ENCODE measurements at regions not wholly inside any gene's neighbourhood (a gene's known extent, or its start where the extent isn't known, plus 50 kb on each side); places are given as distances from the start of the nearest gene placed in this dataset.

DNA sequence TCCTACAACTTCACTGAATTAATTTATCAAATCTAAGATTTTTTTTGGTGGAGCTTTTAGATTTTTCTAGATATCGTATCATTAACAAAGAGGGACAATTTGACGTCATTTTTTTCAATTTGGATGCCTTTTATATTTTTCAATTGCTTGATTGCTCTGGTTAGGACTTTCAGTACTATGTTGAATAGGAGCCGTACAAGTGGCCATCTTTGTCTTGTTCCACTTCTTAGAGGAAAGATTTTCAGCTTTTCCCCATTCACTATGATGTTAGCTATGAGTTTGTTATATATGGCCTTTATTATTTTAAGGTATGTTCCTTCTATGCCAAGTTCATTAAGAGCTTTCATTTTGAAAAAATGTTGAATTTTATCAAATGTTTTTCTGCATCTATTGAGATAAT is 86.4 kb upstream of the MYCN start:
- DNase-seq: no peak
- in situ Hi-C loops (cut with HindIII; ENCODE audit: low pct_ligation_motif_present, low pct_unique_long_range_greater_than_20kb, low sequenced_read_pairs): no loop called here

DNA sequence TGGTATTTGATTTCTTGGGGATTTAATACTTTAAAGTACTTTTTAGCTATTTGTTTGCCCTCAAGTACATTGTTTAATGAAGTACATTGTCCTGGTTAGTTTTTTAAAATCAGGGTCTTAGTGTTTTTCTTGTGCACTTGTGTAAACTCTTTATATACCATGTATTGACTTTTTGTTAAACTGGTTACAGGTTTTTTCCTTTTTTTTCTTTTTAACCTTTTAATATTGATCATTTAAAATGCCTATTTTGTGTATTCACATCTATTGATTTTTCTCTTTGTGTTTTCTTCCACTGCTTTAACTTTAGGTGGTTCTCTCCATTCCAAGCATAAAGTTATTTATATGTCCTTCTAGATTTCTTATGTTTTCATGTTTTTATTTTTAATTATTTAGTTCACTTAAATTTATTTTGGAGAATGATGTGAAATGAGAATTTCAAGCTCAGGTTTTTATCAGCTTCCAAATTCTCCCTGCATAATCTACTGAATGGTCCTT is 84.5 kb upstream of the MYCN start:
- in situ Hi-C loops (cut with HindIII; ENCODE audit: low pct_ligation_motif_present, low pct_unique_long_range_greater_than_20kb, low sequenced_read_pairs): no loop called here
- no peak for DNase-seq

DNA sequence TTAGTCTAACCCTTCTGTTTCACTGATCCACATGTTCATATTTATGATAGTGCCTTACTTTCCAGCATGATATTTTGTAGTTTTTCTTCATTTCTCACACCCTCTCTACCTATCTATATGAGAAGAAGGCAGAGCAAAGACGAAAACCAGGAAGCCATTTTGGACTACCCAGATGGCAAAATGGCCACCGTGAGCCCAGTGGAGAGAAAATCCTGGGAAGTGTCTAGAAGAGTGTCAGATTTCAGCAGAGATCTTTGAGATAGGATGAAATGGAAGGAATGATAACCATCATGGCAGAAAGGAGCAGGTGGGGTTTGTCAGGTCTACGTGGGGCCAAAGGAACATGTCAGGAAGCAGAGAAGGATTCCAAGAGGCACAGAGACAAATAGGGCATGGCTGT is 84.0 kb upstream of the MYCN start:
- no peak for DNase-seq
- in situ Hi-C loops (cut with HindIII; ENCODE audit: low pct_ligation_motif_present, low pct_unique_long_range_greater_than_20kb, low sequenced_read_pairs): no loop called here

DNA sequence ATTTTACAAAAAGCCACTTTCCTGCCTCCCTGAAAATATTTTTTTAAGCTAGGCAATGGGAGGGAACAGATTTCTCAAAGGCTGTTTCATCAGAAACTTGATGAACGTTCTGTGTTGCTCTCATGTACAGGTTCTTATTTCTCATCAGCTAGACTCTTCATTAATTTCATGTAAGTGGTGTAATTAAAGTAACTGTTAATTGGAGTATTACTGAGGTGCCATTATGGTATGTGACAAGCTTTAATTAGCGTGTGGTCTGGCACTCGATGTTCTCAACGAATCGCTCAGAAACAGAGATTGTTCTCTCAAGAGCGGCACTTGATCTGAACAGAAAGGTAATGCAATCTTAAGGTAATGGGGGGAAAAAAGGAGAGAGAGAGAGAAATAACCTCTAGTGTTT is 81.9 kb upstream of the MYCN start:
- in situ Hi-C loops (cut with HindIII; ENCODE audit: low pct_ligation_motif_present, low pct_unique_long_range_greater_than_20kb, low sequenced_read_pairs): no loop called here
- DNase-seq: no peak

DNA sequence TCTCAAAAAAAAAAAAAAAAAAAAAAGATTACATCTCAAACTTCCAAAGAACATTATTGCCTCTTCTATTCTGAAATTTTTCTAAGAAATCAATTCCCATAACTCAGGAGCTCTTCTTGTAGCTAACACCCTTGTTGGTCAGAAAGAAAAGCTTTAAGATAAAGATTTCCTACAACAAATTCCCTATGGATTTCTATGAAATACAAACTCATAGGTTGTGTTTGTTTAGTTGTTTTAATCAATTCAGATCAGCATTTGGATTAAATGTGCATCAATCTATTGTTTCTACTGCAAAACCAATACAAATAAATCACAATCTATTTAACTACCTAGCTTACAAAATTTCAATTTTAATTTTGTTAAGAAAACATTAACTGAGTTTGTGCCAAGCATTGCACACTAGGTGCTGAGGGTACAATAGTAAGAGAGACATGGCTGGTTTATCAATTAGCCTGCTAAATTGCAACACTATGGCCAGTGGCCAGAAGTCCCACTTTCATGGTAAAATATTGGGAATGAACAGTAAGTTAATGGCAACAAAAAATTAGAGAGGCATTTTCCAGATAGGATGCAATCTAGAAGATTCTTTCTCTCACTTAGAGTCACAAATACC is 80.2 kb upstream of the MYCN start:
- no peak for DNase-seq
- in situ Hi-C loops (cut with HindIII; ENCODE audit: low pct_ligation_motif_present, low pct_unique_long_range_greater_than_20kb, low sequenced_read_pairs): no loop called here

DNA sequence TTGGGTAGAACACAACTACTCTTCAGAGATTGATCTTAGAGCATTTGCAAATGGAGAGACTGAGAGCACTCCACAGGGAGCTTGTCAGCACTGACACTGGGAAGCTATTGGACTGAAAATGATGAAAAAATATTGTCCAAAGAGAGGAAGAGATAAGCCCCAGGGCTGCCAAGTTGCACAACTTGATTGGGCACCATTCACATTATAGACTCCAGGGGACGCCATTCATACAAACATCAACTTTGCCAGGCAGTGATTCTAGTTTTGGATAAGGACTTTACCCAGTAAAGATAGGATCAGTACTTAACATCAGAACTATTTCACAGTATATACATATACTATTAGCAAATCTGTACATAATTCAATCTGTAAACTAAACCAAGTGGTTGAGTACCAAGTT is 79.6 kb upstream of the MYCN start:
- in situ Hi-C loops (cut with HindIII; ENCODE audit: low pct_ligation_motif_present, low pct_unique_long_range_greater_than_20kb, low sequenced_read_pairs): no loop called here
- DNase-seq: no peak

DNA sequence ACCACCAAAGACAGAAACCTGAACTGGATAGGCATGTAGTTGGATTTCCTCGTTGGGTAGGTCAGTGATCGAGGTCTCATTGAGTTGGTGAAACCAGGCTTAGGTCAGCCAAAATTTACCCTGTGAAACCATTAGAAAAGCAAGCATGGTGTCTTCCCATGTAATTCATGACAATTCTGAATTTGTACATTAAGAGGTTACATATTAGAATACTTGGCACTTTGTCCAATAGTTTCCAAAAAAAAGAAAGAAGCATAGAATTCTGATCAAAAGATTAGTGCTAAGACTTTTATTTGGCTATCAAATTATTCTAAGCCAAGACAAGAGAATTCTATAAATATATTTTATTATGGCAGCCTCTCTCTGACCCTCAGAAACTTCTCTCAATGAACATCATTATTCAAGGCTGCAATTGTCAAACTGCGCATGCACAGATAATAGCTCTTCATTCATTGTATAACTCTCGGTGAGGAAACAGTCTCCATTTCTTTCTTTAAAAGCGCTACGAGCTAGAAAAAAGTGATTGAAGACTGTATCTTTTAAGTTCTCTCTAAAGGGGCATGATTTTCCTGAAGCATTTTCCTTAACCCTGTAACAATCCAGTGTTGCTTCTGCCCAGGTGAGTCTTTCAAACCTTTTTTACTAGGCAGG is 79.1 kb upstream of the MYCN start:
- no peak for DNase-seq
- in situ Hi-C loops (cut with HindIII; ENCODE audit: low pct_ligation_motif_present, low pct_unique_long_range_greater_than_20kb, low sequenced_read_pairs): no loop called here

DNA sequence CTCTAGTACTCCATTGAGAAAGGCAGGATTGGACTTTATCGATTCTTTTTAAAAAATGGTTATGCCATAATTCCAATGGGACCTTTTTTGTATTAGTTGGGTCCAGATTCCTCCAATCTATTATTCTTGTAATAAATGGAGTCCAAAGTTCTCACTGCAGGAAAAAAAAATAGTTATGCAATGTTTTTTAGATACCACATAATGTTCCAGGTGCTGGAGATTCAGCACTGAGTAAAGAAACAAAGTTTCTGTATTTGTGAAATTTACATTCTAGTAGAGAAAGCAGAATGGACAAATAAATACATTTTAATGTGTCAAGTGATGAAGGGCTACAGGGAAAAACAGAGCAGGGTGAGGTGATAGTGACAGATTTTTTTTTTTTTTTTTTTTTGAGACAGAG is 78.5 kb upstream of the MYCN start:
- in situ Hi-C loops (cut with HindIII; ENCODE audit: low pct_ligation_motif_present, low pct_unique_long_range_greater_than_20kb, low sequenced_read_pairs): no loop called here
- no peak for DNase-seq

DNA sequence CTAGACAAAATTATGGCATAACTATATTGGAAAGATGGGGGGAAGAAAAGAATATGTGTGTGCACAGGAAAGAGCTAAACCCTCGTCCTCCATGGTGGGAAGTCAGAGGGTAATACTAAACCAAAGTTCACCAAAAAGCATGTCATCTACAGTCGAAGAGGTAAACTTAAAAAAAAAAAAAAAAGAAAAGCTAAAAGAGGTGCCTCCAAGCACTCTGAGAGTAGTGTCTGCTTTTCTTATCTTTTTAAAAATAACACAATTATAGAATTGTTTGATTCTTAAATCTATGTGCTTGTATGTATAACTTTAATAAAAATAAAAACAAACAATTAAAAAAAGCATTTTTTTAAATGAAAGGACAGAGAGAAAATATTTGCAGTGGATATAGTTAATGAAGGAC is 77.3 kb upstream of the MYCN start:
- no peak for DNase-seq
- in situ Hi-C loops (cut with HindIII; ENCODE audit: low pct_ligation_motif_present, low pct_unique_long_range_greater_than_20kb, low sequenced_read_pairs): no loop called here

DNA sequence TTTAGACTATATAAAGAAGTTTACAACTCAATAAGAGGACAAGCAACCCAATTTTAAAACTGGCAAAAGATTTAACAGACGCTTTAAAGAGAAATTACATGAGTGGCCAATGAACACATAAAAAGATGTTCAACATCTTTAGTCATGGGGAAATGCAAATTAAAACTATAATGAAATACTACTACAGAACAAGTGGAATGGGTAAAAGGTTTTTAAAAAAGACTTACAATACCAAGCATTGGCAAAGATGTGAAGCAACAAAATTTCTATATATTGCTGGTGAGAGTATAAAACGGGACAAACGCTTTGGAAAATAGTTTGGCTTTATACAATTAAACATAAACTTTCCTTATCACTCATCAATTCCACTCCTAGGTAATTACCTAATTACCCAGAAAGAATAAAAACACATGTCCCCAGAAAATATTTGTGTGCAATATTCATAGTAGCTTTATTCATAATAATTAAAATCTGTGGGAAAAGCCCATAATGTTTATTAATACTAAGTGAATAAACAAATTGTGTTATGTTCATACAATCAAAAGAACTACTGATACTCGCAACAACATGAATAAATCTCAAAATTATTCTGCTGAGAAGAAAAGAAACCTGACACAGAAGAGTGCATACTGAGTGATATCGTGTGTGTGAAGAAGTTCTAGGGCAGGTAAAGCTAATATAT is 76.7 kb upstream of the MYCN start:
- DNase-seq: no peak
- in situ Hi-C loops (cut with HindIII; ENCODE audit: low pct_ligation_motif_present, low pct_unique_long_range_greater_than_20kb, low sequenced_read_pairs): no loop called here

DNA sequence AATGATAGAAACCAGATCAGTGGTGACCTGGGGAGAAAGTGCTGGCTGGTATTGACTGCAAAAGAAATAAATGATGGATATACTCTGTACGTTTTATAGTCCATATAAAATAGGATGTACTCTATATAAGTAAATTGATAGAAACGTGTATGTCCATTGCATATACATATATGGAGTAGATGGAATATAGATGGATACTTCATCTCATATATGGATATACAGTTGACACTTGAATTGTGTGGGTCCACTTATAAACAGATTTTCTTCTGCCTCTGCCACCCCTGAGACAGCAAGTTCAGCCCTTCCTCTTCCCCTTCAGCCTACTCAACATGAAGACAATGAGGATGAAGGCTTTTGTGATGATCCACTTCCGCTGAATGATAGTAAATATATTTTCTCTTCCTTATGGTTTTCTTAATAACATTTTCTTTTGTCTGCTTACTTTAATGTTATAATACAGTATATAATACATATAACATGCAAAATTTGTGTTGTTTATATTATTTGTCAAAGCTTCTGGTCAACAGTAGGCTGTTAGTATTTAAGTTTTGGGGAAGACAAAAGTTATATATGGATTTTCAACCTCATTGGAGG is 76.1 kb upstream of the MYCN start:
- DNase-seq: no peak
- in situ Hi-C loops (cut with HindIII; ENCODE audit: low pct_ligation_motif_present, low pct_unique_long_range_greater_than_20kb, low sequenced_read_pairs): no loop called here

DNA sequence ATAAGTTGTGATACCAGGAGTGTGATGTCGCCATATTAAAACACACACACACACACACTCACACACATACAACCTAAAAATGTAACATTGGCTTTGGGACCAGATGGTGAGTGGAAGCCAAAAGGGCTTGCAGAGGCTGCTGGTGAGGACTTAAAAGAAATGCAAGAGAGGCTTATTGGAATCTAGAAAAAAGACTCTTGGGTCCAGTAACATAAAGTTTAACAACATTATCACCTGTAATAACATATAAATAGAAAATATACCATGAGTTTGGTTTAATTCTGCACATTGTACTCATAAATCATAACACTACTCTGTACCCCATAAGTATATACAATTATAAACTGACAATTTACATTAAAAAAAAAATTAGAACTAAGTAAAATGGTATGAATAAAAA is 74.4 kb upstream of the MYCN start:
- no peak for DNase-seq
- in situ Hi-C loops (cut with HindIII; ENCODE audit: low pct_ligation_motif_present, low pct_unique_long_range_greater_than_20kb, low sequenced_read_pairs): no loop called here

DNA sequence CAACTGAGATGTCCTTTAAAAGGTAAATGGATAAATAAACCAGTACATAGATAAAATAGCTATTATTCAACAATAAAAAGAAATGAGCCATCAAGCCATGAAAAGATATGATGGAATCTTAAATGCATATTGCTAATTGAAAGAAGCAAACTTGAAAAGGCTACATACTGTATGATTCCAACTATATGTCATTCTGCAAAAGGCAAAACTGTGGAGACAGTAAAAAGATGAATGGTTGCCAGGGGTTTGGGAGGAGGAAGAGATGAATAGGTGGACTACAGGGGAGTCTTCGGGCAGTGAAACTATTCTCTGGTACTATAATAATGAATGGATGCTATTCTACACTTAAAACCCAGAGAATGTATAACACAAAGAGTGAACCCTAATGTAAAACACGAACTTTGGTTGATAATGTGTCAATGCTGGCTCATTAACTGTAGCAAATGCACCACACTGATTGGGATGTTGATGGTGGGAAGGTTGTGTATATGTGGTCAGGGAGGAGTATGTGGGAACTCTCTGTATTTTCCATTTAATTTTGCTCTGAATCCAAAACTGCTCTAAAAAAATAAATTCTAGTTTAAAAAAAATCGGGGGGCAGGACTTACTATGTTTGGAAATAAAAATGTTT is 73.7 kb upstream of the MYCN start:
- in situ Hi-C loops (cut with HindIII; ENCODE audit: low pct_ligation_motif_present, low pct_unique_long_range_greater_than_20kb, low sequenced_read_pairs): no loop called here
- DNase-seq: no peak

DNA sequence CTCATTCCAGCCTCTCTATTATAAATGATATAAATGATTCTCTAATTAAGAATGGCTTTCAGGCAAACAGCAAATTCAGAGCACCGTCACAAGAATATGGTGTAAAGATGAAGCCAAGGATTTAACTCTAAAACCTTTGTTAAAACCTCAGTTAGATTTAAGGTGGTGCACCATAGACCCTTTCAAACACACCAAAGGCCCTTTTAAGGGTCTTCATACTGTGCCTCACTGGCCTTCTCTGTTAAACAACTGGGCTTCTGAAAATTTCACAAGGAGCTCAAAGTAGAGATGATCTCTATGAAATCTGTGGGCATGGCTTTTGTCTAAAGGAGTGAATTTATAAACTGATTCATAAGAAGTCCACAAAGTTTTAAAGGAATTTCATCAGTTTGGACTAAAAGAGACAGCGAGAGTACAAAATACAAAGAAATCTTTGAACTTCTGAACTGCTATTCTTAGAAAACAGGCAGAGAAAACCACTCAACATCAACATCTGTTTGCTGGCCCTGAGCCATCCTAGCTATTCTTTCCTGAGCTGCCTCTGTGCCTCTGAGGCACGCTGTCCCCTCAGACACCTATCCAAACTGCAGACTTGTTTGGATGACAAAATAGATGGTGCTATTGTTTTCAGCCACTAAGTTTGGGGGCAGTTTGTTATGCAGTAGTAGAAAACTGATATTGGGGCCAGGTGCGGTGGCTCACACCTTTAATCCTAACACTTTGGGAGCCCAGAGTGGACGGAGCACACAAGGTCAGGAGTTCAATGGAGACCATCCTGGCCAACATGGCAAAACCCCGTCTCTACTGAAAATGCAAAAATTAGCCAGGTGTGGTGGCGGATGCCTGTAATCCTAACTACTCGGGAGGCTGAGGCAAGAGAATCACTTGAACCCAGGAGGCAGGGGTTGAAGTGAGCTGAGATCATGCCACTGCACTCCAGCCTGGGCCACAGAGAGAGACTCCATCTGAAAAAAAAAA is 72.9 kb upstream of the MYCN start:
- no peak for DNase-seq
- in situ Hi-C loops (cut with HindIII; ENCODE audit: low pct_ligation_motif_present, low pct_unique_long_range_greater_than_20kb, low sequenced_read_pairs): no loop called here

DNA sequence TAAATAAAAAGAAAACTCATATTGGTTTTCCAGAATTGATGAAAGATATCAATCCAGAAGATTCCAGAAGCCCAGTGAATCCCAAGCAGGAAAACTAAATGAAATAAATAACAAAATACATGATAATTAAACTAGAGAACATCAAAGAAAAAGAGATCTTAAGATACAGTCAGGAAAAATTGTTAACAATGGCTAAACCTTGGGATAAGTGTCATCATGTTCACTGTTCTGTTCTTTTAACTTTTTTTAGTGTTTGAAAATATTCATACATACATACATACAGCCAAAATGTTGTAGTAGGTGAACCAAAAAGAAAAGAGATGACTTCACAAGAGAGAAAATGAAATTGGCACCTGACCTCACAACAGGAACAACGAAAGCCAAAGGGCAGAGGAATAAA is 72.2 kb upstream of the MYCN start:
- DNase-seq: no peak
- in situ Hi-C loops (cut with HindIII; ENCODE audit: low pct_ligation_motif_present, low pct_unique_long_range_greater_than_20kb, low sequenced_read_pairs): no loop called here

DNA sequence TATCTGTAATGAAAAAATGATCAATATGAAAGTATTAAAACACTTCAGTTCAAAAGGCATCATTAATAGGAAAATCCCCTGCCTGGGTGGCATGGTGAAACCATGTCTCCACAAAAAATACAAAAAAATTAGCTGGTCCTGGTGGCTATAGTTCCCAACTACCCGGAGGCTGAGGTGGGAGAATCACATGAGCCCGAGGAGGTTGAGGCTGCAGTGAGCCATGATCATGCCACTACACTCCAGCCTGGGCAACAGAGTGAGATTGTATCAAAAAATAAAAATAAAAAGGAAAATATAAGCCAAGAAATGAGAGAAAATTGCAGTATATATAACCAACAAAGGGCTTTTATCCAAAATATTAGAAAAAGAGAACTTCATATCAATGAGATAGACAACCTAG is 71.6 kb upstream of the MYCN start:
- no peak for DNase-seq
- in situ Hi-C loops (cut with HindIII; ENCODE audit: low pct_ligation_motif_present, low pct_unique_long_range_greater_than_20kb, low sequenced_read_pairs): no loop called here

DNA sequence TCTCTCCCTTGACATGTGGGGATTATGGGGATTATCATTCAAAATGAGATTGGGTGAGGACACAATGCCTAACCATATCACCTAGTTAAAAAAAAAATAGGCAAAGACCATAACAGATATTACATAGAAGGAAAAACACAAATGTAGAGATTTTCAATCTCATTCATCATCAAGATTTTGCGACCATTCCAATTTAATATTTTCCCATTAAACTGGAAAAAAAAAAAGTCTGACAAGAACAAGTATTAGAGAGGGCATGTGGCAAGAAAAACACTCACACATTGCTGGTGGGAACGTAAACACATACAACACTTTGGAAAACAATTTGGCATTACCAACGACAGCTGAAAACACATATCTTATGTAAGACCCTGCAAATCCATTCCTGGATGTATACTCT is 71.0 kb upstream of the MYCN start:
- no peak for DNase-seq
- in situ Hi-C loops (cut with HindIII; ENCODE audit: low pct_ligation_motif_present, low pct_unique_long_range_greater_than_20kb, low sequenced_read_pairs): no loop called here

DNA sequence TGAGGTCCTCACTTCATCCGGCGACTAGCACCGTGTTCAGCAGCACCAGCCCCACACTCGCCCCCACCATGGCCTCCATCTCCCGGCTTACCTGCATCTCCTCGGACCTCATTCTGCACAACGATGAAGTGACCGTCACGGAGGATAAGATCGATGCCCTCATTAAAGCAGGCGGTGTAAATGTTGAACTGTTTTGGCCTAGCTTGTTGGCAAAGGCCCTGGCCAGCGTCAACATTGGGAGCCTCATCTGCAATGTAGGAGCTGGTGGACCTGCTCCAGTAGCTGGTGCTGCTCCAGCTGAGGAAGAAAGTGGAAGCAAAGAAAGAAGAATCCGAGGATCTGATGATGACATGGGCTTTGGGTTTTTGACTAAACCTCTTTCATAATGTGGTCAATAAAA is 70.5 kb upstream of the MYCN start:
- in situ Hi-C loops (cut with HindIII; ENCODE audit: low pct_ligation_motif_present, low pct_unique_long_range_greater_than_20kb, low sequenced_read_pairs): no loop called here

More for the DNA sequence above, 70.5 kb upstream of the MYCN start:
- no peak for DNase-seq
